IPS-NIHi7 (cell line): ENCODE measurements at regions not wholly inside any gene's neighbourhood (a gene's known extent, or its start where the extent isn't known, plus 50 kb on each side); places are given as distances from the start of the nearest gene placed in this dataset.
"Not testable (repeated sequence)": the region's sequence is repeated elsewhere in the genome, so short reads cannot be mapped to it uniquely, and the experiment has no call there.

Experiments used
- DNase-seq: peaks from one replicate; pipeline ENCODE4 v3.0.0; 2012; ENCODE audit warnings: mixed read lengths; ENCODE audit errors: extremely low spot score

- DNase-seq, result no peak
These were observed 1277.2 kb downstream of the JRKL start for GRCh38 chr11:97667057-97667456.

DNA sequence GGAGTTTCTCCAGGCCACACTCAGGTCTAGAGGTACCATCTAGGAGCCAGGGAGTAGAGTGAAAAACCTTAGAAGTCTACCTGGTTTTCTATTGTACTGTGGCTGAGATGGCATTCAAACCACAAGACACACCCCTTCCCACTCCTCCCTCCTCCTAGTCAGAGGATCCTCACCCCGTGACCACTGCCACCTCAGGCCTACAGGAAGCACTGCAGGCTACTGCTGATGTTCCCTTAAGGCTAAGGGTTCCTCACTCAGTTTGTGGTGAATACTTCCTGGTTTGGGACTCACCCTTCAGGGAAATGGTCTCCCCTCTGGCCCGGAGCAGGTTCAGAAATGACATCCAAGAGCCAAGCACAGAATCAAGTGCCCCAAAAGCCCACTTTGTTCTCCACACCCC, 1293.9 kb downstream of the JRKL start:
- peak; percentile 55 for DNase-seq

- peak; percentile 8 for DNase-seq
These were observed 1295.0 kb downstream of the JRKL start for GRCh38 chr11:97684486-97685439.

- no peak for DNase-seq
These were observed 1295.9 kb downstream of the JRKL start for GRCh38 chr11:97685695-97686094.

DNA sequence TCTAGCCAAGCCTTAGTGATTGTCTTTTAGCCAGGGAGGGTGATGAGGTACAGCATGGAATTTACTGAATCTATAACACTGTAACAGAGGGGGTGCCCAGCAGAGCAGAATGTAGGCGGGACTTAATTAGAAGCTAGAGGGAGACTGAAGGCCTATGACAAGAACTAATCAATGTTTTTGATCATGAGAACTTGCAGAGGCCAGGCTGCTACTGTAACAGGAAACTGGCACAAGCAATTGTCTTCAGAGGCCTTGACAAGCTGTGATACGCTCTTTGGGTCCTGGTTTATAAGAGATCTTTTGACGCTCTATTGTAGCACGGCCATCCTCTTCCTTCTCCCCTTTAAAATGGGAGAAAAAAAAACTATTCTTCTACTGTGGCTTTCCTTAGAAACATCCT, 1297.3 kb downstream of the JRKL start:
- peak; percentile 7 for DNase-seq

- DNase-seq, result no peak
These were observed 1301.2 kb downstream of the JRKL start for GRCh38 chr11:97691061-97691460.

GRCh38 chr11:97702951-97703350, 1313.1 kb downstream of the JRKL start:
- no peak for DNase-seq

- no peak for DNase-seq
These were observed 1314.0 kb downstream of the JRKL start for GRCh38 chr11:97703851-97704250.

GRCh38 chr11:97705441-97705840, 1315.3 kb upstream of the CNTN5 start:
- DNase-seq, result not testable (repeated sequence)

- no peak for DNase-seq
These were observed 1302.8 kb upstream of the CNTN5 start for GRCh38 chr11:97717922-97718321.

DNA sequence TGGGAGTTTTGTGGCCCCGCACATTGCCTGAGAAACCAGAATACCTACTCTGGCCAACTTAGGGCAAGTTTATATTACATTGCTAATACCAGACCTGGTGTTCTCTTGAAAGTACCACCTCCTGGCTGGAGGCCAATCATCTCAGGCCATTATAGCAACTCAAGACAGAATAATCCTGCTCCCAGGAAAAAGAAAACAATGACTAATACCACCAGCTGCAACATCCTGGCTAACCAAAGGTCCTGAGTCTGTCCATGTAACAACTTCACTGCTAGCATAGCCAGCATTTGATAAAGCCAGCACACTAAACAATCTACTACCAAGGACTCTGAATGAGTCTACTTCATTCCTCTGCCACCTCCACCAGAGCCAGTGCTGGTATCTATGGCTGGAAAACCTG, 1298.7 kb upstream of the CNTN5 start:
- no peak for DNase-seq

DNA sequence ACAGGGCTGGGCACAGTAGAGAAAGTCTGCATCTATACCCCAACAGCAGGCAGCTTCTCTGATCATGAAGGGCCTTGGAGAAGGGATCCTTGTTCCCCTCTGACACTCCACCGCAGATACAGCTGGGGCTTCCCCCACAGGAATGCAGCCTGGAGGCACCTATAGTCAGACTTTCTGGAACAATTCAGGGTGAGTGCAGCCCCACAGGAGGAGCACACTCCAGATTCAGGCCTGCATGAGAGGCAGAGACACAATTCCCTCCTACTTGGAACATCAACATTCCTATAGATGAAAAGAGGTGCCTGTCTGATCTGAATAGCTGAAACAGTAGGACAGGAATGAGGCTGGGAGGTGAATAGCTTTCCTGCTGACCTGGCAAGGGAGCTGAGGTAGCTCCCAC, 1298.0 kb upstream of the CNTN5 start:
- no peak for DNase-seq

GRCh38 chr11:97729546-97730272, 1291.0 kb upstream of the CNTN5 start:
- no peak for DNase-seq

DNA sequence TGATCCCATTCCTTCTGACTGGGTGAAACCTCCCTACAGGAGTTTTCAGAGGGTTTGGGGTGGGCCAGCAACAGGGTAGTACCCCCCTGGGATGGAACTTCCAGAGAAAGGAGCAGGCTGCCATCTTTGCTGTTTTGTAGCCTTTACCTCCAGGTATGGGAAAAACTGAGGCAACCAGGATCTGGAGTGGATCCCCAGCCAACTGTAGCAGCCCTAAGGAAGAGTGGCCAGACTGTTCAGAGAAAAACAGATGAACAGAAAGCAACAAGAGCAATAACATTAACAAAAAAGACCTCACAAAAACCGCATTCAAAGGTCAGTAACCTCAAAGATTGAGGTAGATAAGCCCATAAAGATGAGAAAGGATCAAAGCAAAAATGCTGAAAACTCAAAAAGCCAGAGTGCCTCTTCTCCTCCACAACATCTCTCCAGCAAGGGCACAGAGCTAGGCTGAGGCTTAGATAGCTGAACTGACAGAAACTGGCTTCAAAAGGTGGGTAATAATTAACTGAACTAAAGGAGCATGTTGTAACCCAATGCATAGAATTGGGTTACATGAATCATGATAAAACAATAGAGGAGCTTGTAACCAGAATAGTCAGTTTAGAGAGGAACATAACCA, 1288.6 kb upstream of the CNTN5 start:
- no peak for DNase-seq

GRCh38 chr11:97738751-97739150, 1282.0 kb upstream of the CNTN5 start:
- no peak for DNase-seq

DNA sequence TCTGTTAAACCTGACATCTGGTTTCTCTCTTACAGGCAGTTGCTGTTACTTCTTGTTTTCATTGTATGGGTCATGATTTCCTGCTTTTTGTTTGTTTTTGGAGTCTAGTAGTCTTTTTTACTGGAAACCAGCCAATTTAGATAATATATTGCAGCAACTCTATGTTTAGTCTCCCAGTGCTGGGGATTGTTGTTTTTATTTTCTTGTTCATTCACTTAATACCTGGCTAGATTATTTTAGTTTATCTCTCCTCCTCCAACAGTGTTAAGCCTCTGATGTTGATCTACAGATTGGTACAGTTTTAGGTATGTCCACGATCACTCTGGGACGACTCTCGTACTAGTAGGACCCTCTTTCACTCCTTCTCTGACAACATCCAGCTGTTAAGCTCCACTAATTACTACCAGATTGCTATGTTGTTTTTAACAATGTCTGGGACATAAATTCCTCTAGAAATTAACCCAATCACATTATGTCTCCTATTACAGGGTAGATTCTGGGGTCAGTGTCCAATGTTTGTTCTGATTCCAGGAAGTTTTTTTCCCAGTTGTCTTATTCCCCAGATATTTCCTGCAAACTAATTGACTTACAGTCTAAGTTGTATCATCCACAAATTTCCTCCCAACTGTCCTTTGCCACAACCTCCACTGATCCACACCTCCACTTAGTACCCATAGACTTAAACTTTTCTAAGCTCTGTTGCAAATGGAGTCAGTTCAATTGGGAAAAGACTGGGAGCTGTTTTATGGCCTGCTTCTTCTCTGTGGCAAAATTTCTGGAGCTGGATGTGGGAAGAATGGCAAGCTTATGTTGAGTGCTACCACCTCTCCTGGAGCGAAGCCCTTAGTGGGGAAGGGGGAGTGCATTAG, 1280.6 kb upstream of the CNTN5 start:
- DNase-seq, result no peak

DNA sequence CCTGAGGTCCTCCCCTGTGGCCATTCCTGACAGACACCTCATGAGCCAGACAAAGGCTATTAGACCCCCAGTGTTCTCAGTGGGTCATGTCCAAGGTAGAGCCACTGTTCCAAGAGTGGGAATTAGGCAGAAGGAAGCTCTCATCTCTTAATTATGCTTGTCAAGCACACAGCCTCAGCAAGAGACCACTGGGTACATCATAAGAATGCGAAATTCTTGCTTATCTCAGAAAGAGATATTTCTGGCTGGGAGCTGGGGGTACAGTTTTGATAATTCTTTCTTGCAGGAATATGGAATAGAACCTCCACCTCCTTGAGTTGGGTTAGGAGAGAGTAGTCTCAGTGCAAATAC, 1280.0 kb upstream of the CNTN5 start:
- no peak for DNase-seq

DNA sequence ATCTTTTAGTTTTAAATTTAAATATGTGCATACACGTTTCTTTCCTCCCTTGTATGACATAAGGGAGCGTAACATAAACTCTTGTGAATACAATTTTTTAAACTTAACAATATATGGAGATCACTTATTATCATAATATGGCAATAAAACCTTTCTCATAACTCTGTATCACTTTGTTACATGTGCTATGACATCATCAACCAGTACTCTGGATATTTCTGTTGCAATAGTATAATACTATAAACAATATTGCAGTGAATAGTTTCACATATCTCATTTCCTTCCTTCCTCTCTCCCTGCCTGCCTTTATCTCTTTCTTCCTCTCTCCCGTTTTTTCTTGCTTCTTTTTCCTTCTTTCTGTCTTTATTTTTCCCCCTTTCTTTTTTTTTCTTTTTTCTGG, 1278.0 kb upstream of the CNTN5 start:
- no peak for DNase-seq

GRCh38 chr11:97743205-97743742, 1277.5 kb upstream of the CNTN5 start:
- no peak for DNase-seq

- no peak for DNase-seq
These were observed 1275.2 kb upstream of the CNTN5 start for GRCh38 chr11:97745515-97746050.

DNA sequence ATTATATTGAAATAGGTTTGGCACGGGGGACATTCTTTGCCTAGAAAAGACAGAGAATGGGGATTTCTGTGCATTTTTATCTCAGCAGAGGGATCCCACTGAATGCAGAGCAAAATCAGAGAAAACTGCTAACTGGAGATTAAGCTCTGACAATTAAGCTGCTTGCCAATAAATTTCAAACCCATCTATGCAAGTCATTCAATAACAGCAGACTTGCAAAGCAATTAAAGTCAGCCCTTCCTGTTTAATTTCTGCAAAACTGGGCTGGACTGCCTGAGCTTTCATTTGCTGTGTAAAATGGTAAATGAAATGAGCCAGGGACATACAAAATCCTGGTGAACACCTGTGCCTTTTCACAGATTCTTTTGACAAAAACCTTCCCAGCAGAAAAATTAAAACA, 1273.9 kb upstream of the CNTN5 start:
- no peak for DNase-seq
